GM18519 (cell line): ENCODE measurements at regions not wholly inside any gene's neighbourhood (a gene's known extent, or its start where the extent isn't known, plus 50 kb on each side); places are given as distances from the start of the nearest gene placed in this dataset.
"Not testable (repeated sequence)": the region's sequence is repeated elsewhere in the genome, so short reads cannot be mapped to it uniquely, and the experiment has no call there.

Experiments used
- ATAC-seq: cut with Tn5 transposase; IDR thresholded peaks from one replicate; pipeline ENCODE4 v1.9.1; 2021; ENCODE audit warnings: mild to moderate bottlenecking, moderate library complexity; ENCODE audit not compliant: unreplicated experiment, low FRiP score

DNA sequence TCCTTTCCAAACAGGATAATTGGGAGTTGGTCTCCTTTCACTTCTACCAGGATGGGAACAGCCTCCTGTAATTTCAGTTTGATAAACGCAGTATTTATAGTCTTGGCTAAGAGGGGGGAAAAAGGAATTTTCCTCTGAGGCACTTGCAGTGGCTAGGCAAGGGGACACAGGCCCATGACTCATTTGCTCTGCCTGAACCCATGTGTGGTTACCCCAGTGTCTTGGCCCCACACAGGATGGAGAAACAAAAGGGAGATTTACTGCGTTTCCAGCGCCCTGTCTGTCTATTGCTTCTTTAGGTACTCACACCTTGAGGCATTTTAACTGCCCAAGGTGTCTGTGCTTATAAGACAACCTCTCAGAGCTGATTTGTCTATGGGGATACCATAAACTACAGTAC lies 74.8 kb upstream of the NEDD9 start:
- ATAC-seq: no peak

DNA sequence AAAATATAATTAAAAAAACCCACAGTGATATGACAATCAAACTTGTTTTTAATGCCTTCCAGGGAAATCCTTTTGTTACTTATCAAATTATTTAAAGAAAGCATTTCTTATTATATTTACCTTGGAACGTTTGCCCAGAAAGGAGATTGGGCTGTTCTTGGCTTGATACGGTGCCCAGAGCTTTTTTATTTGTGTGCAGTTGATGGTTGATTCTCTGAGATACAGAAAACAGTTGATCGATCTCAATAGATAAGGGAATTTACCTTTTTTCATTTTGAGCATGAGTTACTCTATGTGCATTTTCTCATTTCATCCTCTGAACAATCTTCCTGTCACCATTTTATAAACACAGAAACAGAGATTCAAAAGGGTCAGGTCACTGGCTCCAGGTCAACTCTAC lies 72.5 kb upstream of the NEDD9 start:
- no peak for ATAC-seq

DNA sequence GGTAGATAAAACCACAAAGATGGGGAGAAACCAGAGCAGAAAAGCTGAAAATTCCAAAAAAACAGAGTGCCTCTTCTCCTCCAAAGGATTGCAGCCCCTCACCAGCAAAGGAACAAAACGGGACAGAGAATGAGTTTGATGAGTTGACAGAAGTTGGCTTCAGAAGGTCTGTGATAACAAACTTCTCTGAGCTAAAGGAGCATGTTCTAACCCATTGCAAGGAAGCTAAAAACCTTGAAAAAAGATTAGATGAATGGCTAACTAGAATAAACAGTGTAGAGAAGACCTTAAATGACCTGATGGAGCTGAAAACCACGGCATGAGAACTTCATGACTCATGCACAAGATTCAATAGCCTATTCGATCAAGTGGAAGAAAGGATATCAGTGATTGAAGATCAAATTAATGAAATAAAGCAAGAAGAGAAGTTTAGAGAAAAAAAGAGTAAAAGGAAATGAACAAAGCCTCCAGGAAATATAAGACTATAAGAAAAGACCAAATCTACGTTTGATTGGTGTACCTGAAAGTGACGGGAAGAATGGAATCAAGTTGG lies 67.5 kb upstream of the NEDD9 start:
- ATAC-seq: not testable (repeated sequence)

DNA sequence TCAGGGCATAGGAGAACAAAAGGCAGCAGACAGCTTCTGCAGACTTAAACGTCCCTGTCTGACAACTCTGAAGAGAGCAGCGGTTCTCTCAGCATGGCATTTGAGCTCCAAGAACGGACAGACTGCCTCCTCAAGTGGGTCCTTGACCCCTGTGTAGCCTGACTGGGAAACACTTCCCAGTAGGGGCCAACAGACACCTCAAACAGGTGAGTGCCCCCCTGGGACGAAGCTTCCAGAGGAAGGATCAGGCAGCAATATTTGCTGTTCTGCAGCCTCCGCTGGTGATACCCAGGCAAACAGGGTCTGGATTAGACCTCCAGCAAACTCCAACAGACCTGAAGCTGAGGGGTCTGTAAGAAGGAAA lies 66.9 kb upstream of the NEDD9 start:
- ATAC-seq: not testable (repeated sequence)

DNA sequence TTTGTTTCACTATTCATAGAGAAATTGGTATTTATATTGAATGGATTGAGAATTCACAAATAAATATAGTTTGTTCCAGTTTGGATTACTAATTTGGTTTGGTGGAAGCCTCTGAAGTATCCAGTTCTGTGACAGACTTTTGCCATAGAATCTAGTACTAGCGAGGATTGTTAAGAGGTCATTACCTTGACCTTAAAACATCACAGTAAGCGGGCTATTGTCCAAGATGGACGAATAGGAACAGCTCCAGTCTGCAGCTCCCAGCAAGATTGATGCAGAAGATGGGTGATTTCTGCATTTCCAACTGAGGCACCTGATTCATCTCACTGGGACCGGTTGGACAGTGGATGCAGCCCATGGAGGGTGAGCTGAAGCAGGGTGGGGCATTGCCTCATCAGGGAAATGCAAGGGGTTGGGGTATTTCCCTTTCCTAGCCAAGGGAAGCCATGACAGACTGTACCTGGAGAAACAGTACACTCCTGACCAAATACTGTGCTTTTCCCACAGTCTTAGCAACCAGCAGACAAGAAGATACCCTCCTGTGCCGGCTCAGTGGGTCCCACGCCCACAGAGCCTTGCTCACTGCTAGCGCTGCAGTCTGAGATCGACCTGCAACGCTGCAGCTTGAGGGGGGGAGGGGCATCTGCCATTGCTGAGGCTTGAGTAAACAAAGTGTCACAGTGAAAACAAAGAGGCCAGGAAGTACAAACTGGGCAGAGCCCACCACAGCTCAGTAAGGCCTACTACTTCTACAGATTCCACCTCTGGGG lies 66.4 kb upstream of the NEDD9 start:
- no peak for ATAC-seq

DNA sequence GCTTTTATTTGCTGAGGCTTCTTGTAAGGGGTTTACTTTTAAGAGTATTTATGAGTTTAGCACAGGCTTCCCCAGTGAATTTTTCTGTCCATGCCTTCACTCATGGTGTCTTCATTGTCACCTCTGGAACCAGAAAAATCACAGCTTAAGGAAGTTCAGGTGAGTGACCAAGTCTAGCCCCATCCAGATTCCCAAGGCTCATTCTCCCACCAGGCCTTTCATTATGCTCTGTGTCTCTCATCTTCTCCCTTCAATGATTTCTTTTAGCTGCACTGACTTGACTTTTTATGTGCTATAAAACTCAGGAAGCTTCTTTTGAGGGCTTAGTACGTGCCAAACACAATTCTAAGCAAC lies 64.9 kb upstream of the NEDD9 start:
- no peak for ATAC-seq

DNA sequence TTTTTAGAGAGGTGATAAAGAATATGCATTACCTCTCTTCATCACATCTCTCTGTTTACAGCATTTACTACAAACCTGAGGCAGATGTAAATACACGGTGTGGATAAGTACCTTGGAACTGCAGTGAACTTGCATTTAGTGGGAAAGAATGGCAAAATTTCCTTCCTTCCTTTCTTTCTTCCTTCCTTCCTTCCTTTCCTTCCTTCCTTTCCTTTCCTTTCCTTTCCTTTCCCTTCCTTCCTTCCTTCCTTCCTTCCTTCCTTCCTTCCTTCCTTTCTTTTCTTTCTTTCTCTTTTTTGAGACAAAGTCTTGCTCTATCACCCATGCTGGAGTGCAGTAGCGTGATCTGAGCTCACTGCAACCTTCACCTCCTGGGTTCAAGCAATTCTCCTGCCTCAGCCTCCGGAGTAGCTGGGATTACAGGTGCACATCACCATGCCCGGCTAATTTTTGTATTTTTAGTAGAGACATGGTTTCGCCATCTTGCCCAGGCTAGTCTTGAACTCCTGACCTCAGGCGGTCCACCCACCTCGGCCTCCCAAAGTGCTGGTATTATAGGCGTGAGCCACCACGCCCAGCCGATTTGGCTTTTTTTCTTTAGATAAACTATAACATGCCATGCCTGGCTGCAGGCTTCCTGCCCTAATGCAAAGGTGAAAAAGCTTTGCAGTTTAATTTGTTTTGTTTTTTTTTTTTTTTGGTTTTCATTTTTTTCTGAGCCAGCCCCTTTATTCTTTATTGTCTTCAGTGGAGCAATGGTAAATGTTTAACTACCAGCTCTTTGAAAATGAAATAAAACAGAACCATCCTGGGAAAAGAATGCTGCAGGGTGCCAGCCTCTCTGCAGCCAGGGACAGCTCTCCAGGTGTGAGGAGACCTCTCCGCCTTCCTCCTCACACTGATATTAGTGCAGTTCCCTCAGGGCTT lies 64.2 kb upstream of the NEDD9 start:
- no peak for ATAC-seq

DNA sequence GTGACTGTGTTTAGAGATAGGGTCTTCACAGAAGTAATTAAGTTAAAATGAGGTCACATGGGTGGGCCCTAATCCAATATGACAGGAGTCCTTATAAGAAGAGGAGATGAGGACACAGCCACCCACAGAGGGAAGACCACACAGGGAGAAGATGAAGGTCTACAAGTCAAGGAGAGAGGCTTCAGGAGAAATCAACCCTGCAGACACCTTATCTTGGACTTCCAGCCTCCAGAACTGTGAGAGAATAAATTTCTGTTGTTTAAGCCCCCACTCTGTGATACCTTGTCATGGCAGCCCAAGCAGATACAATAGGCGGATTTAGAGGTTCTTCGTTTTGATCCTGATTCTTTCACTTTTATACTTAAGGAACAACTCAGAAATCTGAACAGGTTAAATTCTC lies 63.5 kb upstream of the NEDD9 start:
- no peak for ATAC-seq

DNA sequence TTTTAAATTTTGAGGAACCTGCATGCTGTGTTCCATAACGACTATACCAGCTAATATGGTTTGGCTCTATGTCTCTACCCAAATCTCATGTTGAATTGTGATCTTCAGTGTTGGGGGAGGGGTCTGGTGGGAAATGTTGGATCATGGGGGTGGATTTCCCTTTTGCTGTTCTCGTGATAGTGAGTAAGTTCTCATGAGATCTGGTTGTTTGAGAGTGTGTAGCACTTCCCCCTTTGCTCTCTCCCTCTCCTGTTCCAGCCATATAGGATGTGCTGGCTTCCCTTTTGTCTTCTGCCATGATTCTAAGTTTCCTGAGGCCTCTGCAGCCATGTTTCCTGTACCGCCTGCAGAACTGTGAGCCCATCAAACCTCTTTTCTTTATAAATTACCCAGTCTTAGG lies 61.8 kb upstream of the NEDD9 start:
- no peak for ATAC-seq

DNA sequence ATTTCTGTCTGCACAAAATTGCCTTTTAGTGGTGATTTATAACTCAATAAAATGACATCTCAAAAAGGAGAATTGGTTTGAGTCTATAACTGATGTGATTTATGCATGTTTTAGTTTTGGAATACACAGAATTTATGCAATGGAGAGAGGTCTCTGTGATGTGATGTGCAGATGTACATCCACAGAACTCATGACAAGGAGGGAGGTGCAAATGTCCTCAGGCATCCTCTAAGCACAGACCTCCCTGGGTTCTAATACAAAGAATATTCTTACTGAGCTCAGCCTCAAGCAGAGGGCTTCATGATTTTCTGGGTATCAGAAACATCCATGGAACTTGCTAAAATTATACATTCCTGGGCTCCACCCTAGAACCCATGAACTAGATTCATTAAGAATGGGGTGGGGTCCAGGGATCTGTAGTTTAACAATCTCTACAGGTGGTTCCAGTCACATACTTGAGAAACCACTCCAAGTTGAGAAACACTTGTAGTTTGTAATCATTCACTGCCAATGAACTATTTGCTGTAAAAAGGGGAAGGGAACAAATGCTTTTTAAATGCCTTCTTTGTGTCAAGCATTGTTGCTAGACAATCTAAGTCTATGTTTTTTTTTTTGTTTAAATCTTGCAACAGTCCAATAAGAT lies 60.2 kb upstream of the NEDD9 start:
- no peak for ATAC-seq

DNA sequence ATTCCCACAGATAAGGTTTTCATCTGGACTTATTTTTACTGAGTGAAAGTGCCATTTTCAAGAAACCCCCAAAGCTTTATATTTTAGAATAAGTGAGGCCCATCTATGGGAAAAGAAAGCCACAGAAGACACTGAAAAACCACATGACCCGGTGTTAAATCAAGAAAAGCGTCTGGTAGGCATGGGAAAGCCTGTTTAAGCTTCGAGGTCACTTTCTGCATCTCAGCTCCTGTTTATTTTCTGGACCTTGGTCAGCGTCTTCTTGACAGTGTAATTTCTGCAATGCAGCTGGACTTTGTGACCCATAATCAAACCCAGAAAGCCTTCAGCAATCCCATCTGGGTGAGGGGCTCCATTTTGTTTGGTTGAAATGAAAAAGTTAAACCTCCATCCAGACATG lies 59.6 kb upstream of the NEDD9 start:
- no peak for ATAC-seq

DNA sequence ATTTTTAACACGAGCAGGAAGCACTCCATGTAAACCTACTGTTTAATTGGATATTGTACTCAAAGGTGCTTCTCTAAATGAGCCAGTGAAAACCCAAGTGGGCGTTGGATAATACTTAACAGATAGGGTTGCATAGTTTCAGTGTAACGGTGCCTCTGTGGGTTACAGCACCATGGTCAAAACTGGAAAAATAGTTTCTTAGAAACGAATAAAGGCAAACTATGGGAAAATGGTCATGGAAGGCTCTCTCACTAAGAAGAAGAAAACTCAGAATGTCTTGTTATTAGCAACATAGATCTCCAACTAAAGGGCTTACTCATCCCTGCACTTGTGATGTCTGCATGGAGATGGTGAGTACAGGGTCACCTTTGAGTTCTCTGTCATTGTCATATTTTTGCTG lies 59.1 kb upstream of the NEDD9 start:
- ATAC-seq: no peak

DNA sequence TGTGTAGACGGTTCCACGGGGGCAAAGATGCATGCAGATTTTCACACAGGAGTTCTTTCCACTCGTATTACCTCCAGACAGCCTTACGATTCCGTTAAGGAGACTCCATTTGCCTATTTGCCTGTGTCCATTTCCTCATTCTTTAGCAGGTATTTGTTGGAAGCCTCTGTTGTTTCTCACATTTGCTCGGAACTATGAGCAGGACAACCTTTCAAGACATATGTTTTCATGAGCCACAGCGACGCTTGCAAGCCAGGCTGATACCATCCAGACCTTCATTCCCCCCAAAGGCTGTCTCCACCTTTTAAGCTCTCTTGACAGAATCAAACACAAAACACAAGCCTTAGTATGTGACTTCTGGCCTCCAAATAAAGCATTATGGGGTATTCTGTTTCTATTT lies 57.6 kb upstream of the NEDD9 start:
- no peak for ATAC-seq

DNA sequence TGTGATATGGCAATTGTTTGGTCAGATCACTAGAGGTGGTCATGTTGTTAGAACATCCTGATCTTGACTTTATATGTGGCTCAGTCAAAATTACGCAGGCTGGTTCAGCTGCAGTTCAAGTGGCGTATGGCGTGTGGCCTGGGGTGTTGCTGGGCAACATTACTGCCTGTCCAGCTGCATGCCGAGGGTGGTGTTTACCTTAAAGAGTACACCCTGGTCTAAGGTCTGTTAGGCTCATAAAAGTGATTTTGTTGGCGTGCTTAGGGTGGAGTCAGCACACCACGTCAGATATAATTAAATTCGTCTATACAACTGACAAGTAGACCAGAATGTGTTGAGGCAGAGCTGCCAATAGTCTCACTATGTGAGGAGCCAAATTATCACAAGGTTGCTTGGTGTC lies 55.6 kb upstream of the NEDD9 start:
- no peak for ATAC-seq

DNA sequence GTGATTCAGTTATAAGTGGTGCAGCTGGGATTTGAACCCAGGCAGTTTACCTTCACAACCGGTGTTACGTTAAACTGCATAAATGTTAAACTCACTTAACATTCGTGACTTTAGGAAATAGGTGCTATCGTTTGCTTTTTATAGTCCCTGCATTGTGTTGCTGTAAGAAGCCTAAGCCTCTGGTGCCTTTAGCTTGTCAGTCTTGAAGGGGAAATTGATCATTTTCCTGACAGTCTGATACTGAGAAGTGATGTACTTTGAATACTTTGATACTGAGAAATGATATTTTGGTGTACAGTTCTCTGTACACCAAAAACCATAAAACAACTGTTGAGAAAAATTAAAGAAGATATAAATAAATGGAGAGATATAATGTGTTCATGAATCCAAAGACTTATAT lies 52.5 kb upstream of the NEDD9 start:
- ATAC-seq: no peak

DNA sequence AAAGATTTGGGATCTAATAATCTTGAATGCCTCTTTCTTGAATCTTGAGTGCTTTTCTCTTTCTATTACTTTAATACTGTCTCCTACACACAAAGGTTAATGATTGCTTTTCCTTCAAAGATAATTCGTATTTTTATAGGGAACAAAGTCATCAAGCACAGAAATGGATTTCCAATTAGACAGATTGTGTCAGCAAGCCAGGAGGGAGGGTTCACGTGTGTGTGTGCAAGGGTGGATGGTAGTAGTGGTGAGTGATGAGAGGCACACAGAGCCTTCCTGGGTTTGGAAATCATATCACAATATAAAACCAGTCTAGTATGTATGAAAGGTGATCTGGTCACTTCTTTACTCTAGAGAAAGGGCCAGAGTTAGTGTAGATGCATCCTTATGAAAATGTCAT lies 51.2 kb upstream of the NEDD9 start:
- ATAC-seq: no peak

DNA sequence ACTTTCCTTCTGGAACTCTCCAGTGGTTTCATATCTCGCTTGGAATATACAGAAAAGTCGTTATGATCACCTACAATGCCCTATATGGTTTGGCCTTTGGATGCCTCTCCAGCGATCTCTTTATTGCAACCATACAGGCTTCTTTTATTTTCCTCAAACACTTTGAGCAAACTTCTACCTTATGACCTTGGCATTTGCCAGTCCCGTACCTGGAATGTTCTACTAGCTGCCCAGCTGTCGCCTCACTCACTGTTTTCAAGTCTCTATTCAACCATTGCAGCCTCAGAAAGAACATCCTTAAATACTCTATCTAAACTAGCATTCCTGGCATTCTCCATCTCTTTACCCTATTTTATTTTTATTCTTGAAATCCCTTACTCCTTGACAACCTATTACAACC lies 50.4 kb upstream of the NEDD9 start:
- ATAC-seq: no peak
